GM12878 (cell line): ENCODE measurements at regions not wholly inside any gene's neighbourhood (a gene's known extent, or its start where the extent isn't known, plus 50 kb on each side); places are given as distances from the start of the nearest gene placed in this dataset.

Source experiments
- ATAC-seq: fragments of 200-7000 bp; cut with Tn5 transposase; 3 replicates; pipeline ENCODE4 v1.9.1; 2020; ENCODE audit warnings: mild to moderate bottlenecking, moderate library complexity
- BruUV-seq: library from RNA; stranded (reverse); fragments of 400-500 nt; replicated peaks from 2 replicates; lab custom pipeline; 2021; lab: Mats Ljungman, UMichigan
- CTCF ChIA-PET: fragments of 300-600 bp; sonication (Branson Sonifier 250); formaldehyde crosslinking; extraction: SDS; loops from one replicate; lab custom pipeline; 2021; ENCODE audit warnings: inconsistent platforms; lab: Yijun Ruan, JAX
- POLR2A ChIA-PET: fragments of 350-600 bp; formaldehyde crosslinking; extraction: SDS; loops from one replicate; lab custom pipeline; 2021; ENCODE audit warnings: inconsistent platforms; lab: Charles Lee
- RAD21 ChIA-PET: fragments of 300-600 bp; sonication (Branson Sonifier 250); formaldehyde crosslinking; loops from one replicate; lab custom pipeline; 2023; ENCODE audit warnings: antibody characterized with exemption; ENCODE audit not compliant: unreplicated experiment; lab: Charles Lee
- SMC1A ChIA-PET: fragments of 300-600 bp; sonication (Branson Sonifier 250); formaldehyde crosslinking; loops from one replicate; lab custom pipeline; 2023; ENCODE audit not compliant: unreplicated experiment, uncharacterized antibody; lab: Charles Lee
- DNase-seq: peaks from one replicate; pipeline ENCODE4 v3.0.0-alpha.2; 2011; ENCODE audit warnings: low read depth, low spot score
- FAIRE-seq: peaks from 3 replicates; lab custom pipeline; 2011; peaks lifted over from hg19 to GRCh38; lab: Jason Lieb, UNC
- H2AFZ ChIP-seq: 2 replicates; pipeline ENCODE4 v1.6.0; 2011; ENCODE audit warnings: low read depth, low read length, control low read depth; ENCODE audit not compliant: control insufficient read depth
- H3K27ac ChIP-seq: 2 replicates; pipeline ENCODE4 v1.5.1; 2011; ENCODE audit warnings: control low read depth; ENCODE audit not compliant: control insufficient read depth, insufficient read depth
- H3K27me3 ChIP-seq, 2 experiments: replicated peaks in 1 of 2; 2 replicates each; pipeline versions ENCODE4 v1.6.0 to v1.6.1; 2011; ENCODE audit warnings: low read length in 1 of 2; ENCODE audit not compliant: control insufficient read depth in 2 of 2, insufficient read depth in 2 of 2
- H3K36me3 ChIP-seq, 2 experiments: 2 replicates each; pipeline ENCODE4 v1.5.1; 2011; ENCODE audit warnings: low read length in 1 of 2; ENCODE audit not compliant: control insufficient read depth in 2 of 2, insufficient read depth in 2 of 2
- H3K4me1 ChIP-seq: 2 replicates; pipeline ENCODE4 v1.6.1; 2011; ENCODE audit warnings: mild to moderate bottlenecking, low read length, moderate library complexity, mixed read lengths; ENCODE audit not compliant: control insufficient read depth, insufficient read depth
- H3K4me2 ChIP-seq: 2 replicates; pipeline ENCODE4 v1.6.0; 2011; ENCODE audit warnings: control low read depth; ENCODE audit not compliant: control insufficient read depth, insufficient read depth
- H3K4me3 ChIP-seq: fragments of 200-600 bp; sonication (generic); 2 replicates; pipeline ENCODE4 v1.5.1; 2016
- H3K79me2 ChIP-seq: 2 replicates; pipeline ENCODE4 v1.6.0; 2011; ENCODE audit warnings: low read length; ENCODE audit not compliant: control insufficient read depth, insufficient read depth
- H3K9ac ChIP-seq: 2 replicates; pipeline ENCODE4 v1.8.0; 2011; ENCODE audit warnings: low read length, control low read depth, mixed read lengths; ENCODE audit not compliant: control insufficient read depth, insufficient read depth
- H3K9me3 ChIP-seq: replicated peaks from 3 replicates; pipeline ENCODE4 v1.5.1; 2011; ENCODE audit warnings: mild to moderate bottlenecking, low read length; ENCODE audit not compliant: control insufficient read depth, insufficient read depth
- H4K20me1 ChIP-seq: 2 replicates; pipeline ENCODE4 v1.6.0; 2011; ENCODE audit not compliant: control insufficient read depth, insufficient read depth
- CBX3 ChIP-seq: fragments of 200-600 bp; sonication (generic); IDR thresholded peaks from 2 replicates; pipeline ENCODE4 v1.6.1; 2016; ENCODE audit warnings: low read depth, borderline replicate concordance
- CREB1 ChIP-seq: IDR thresholded peaks from 2 replicates; pipeline ENCODE4 v1.6.1; 2012; ENCODE audit warnings: low read depth, mild to moderate bottlenecking, inconsistent platforms
- EED ChIP-seq: sonication (generic); IDR thresholded peaks from 2 replicates; pipeline ENCODE4 v1.6.1; 2016; ENCODE audit warnings: antibody characterized with exemption, low read depth
- GABPA ChIP-seq: IDR thresholded peaks from 2 replicates; pipeline ENCODE4 v1.6.1; 2014; ENCODE audit warnings: antibody characterized with exemption, low read depth, mild to moderate bottlenecking, inconsistent platforms
- HDGF ChIP-seq: fragments of 450-650 bp; IDR thresholded peaks from 2 replicates; pipeline ENCODE4 v1.6.1; 2016; ENCODE audit warnings: antibody characterized with exemption
- KDM1A ChIP-seq: fragments of 200-600 bp; sonication (generic); IDR thresholded peaks from 2 replicates; pipeline ENCODE4 v1.6.1; 2016; ENCODE audit warnings: borderline replicate concordance
- MTA2 ChIP-seq: fragments of 450-650 bp; IDR thresholded peaks from 2 replicates; pipeline ENCODE4 v1.6.1; 2016; ENCODE audit warnings: low read depth, mild to moderate bottlenecking, moderate library complexity
- MYC ChIP-seq: IDR thresholded peaks from 2 replicates; pipeline ENCODE4 v1.6.1; 2011; ENCODE audit warnings: mild to moderate bottlenecking, low read length, moderate library complexity, inconsistent platforms; ENCODE audit not compliant: insufficient read depth, insufficient replicate concordance, insufficient read length, severe bottlenecking
- NFIC ChIP-seq: IDR thresholded peaks from 2 replicates; pipeline ENCODE4 v1.6.1; 2012; ENCODE audit warnings: low read depth, mild to moderate bottlenecking, inconsistent platforms, low read length, moderate library complexity
- NFXL1 ChIP-seq: fragments of 450-650 bp; IDR thresholded peaks from 2 replicates; pipeline ENCODE4 v1.6.1; 2017; ENCODE audit warnings: antibody characterized with exemption, mild to moderate bottlenecking, borderline replicate concordance
- POLR2AphosphoS5 ChIP-seq: IDR thresholded peaks from 2 replicates; pipeline ENCODE4 v1.6.1; 2011; ENCODE audit warnings: mild to moderate bottlenecking, low read length, inconsistent platforms
- SKIL ChIP-seq: fragments of 450-650 bp; IDR thresholded peaks from 2 replicates; pipeline ENCODE4 v1.6.1; 2017; ENCODE audit warnings: mild to moderate bottlenecking, low read depth, inconsistent platforms; ENCODE audit not compliant: poor library complexity, severe bottlenecking
- SP1 ChIP-seq: IDR thresholded peaks from one replicate; pipeline ENCODE4 v1.6.1; 2011; ENCODE audit warnings: low read depth, low read length
- WRNIP1 ChIP-seq: IDR thresholded peaks from 2 replicates; pipeline ENCODE4 v1.6.1; 2011; ENCODE audit warnings: low read depth, low read length, improper control_type of control experiment, borderline replicate concordance
- whole genome bisulfite sequencing: methylation state at CpG from one replicate; pipeline ENCODE4 v1.1.6; 2016; ENCODE audit warnings: low lambda C conversion rate; ENCODE audit not compliant: insufficient replicate concordance, insufficient coverage; ENCODE audit errors: missing lambda C conversion rate; 5-methylcytosine and 5-hydroxymethylcytosine counted together
- in situ Hi-C: fragments of 300-500 bp; cut with MboI; formaldehyde crosslinking; loops from 9 replicates; pipeline ENCODE4 v1.14.3; 2018; ENCODE audit warnings: mixed read lengths
- intact Hi-C: fragments of 100-400 bp; cut with micrococcal nuclease; formaldehyde crosslinking; loops from one replicate; pipeline ENCODE4 v1.14.2; 2022; ENCODE audit not compliant: unreplicated experiment
- TF ChIP-seq, protein P1 (sequence below): fragments of 150-350 bp; IDR thresholded peaks from 2 replicates; pipeline ENCODE4 v1.6.1; 2016; ENCODE audit warnings: low read depth, low read length
- TF ChIP-seq, protein P2 (sequence below): IDR thresholded peaks from 2 replicates; pipeline ENCODE4 v1.6.1; 2012; ENCODE audit warnings: low read depth, low read length, improper control_type of control experiment
- TF ChIP-seq, protein P3 (sequence below): fragments of 450-650 bp; IDR thresholded peaks from 2 replicates; pipeline ENCODE4 v1.6.1; 2018; ENCODE audit warnings: borderline replicate concordance, mild to moderate bottlenecking; ENCODE audit not compliant: partially characterized antibody

DNA sequence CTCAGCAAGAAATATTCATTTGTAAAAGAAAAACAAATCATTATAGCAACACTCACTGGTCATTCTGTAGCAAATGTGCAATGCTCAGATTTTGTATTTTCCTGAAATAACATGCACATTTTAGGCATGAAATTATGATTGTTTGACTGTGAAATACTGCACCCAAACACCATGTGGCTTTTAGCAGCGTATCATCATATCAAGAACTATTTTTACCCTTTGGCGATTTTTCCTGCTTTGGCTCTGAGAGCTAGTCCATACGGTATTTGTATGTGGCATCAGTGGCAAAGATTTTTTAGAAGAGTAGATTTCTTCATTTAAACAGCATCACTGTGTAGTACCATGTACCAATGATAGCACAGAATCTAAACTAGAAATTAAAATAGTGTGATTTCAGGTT lies 493.1 kb downstream of the NR4A2 start (continued):
- no peak for TF ChIP-seq NFXL1
- TF ChIP-seq POLR2AphosphoS5: no peak

DNA sequence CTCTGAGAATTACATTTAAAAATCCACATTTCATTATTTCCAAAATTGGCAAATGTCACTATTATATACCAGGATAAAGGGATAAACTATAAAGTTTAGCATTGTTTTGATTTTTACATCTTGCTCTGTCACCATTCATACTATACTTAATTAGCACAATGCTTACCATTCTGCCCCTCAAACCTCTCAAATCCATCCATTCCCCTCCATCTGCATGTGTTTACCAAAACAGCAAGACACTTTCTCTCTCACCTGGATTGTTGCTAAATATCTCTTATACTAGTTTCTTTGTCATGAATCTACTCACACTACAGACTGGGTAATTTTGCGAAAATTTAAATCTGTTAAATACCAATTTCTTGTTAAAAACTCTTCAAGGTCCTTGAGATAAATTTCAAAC lies 496.1 kb downstream of the NR4A2 start:
- no peaks in the 10 kb centered on the region; a peak in 1 of 4 replicates for H3K27me3 ChIP-seq
- ATAC-seq (no peak), FAIRE-seq (no peak), DNase-seq (no peak)
- H4K20me1 ChIP-seq: no peaks in the 10 kb centered on the region
- no peak overlapping the region for H3K27ac ChIP-seq
- H3K9me3 ChIP-seq: no peaks in the 10 kb centered on the region
- in situ Hi-C loops: no loop called here
- H2AFZ ChIP-seq: no peak overlapping the region
- no peaks in the 10 kb centered on the region for H3K79me2 ChIP-seq
- H3K4me2 ChIP-seq: no peak overlapping the region
- ChIA-PET SMC1A (no interaction called here), POLR2A (no interaction called here), RAD21 (no interaction called here), CTCF (no interaction called here)
- no peak overlapping the region for H3K4me3 ChIP-seq
- H3K4me1 ChIP-seq: no peaks in the 10 kb centered on the region
- H3K9ac ChIP-seq: no peak overlapping the region
- 31% methylated on average over 1 of the region's 1 CpG for WGBS
- no TSS peak for BruUV-seq
- intact Hi-C loops: no loop called here
- H3K36me3 ChIP-seq: no peaks in the 10 kb centered on the region
- TF ChIP-seq, protein P1, sequence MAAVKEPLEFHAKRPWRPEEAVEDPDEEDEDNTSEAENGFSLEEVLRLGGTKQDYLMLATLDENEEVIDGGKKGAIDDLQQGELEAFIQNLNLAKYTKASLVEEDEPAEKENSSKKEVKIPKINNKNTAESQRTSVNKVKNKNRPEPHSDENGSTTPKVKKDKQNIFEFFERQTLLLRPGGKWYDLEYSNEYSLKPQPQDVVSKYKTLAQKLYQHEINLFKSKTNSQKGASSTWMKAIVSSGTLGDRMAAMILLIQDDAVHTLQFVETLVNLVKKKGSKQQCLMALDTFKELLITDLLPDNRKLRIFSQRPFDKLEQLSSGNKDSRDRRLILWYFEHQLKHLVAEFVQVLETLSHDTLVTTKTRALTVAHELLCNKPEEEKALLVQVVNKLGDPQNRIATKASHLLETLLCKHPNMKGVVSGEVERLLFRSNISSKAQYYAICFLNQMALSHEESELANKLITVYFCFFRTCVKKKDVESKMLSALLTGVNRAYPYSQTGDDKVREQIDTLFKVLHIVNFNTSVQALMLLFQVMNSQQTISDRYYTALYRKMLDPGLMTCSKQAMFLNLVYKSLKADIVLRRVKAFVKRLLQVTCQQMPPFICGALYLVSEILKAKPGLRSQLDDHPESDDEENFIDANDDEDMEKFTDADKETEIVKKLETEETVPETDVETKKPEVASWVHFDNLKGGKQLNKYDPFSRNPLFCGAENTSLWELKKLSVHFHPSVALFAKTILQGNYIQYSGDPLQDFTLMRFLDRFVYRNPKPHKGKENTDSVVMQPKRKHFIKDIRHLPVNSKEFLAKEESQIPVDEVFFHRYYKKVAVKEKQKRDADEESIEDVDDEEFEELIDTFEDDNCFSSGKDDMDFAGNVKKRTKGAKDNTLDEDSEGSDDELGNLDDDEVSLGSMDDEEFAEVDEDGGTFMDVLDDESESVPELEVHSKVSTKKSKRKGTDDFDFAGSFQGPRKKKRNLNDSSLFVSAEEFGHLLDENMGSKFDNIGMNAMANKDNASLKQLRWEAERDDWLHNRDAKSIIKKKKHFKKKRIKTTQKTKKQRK: no peak
- TF ChIP-seq GABPA (no peak), SKIL (no peak), SP1 (no peak), HDGF (no peak), CBX3 (no peak), MTA2 (no peak), NFIC (no peak), EED (no peak), MYC (no peak), WRNIP1 (no peak), KDM1A (no peak), CREB1 (no peak)
- TF ChIP-seq, protein P2, sequence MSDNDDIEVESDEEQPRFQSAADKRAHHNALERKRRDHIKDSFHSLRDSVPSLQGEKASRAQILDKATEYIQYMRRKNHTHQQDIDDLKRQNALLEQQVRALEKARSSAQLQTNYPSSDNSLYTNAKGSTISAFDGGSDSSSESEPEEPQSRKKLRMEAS: no peak
- TF ChIP-seq, protein P3, sequence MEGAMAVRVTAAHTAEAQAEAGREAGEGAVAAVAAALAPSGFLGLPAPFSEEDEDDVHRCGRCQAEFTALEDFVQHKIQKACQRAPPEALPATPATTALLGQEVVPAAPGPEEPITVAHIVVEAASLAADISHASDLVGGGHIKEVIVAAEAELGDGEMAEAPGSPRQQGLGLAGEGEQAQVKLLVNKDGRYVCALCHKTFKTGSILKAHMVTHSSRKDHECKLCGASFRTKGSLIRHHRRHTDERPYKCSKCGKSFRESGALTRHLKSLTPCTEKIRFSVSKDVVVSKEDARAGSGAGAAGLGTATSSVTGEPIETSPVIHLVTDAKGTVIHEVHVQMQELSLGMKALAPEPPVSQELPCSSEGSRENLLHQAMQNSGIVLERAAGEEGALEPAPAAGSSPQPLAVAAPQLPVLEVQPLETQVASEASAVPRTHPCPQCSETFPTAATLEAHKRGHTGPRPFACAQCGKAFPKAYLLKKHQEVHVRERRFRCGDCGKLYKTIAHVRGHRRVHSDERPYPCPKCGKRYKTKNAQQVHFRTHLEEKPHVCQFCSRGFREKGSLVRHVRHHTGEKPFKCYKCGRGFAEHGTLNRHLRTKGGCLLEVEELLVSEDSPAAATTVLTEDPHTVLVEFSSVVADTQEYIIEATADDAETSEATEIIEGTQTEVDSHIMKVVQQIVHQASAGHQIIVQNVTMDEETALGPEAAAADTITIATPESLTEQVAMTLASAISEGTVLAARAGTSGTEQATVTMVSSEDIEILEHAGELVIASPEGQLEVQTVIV: no peak
